ENCODE measurements at regions not wholly inside any gene's neighbourhood (a gene's known extent, or its start where the extent isn't known, plus 50 kb on each side); places are given as distances from the start of the nearest gene placed in this dataset.
"Not testable (repeated sequence)": the region's sequence is repeated elsewhere in the genome, so short reads cannot be mapped to it uniquely, and the experiment has no call there.

DNA sequence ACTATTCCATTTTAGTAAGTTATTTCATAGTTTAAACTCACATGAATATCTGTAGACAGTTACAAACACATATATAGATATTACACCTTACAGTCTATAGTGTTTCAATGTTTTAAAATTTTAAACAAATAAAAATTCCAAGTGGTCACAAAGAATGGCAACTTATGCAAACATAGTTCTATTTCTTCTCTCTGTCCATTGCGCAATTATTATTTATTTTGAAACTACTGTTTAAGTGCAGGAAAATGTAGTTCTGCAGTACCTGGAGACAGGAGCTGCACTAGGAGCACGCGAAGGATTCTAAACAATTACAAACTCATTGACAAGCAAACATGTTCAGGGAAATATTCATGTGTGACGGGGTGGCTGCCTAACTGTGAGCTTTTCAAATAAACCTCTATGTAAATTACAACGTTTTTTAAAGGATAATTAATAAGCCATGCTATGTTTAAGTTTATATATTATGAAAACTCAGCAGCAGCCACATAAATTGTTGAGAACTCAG lies 312.0 kb upstream of the DUSP10 start:
- Histone ChIP-seq H3K4me3 (no peak overlapping the region), H3K27me3 (no peaks in the 10 kb centered on the region), H3K9me3 (no peaks in the 10 kb centered on the region), H3K36me3 (no peaks in the 10 kb centered on the region), H3K27ac (no peak overlapping the region), H3K4me1 (no peaks in the 10 kb centered on the region)
- DNase-seq = no peak
- no peak for TF ChIP-seq POLR2A (IDR thresholded peaks at IDR 0.05)
- TF ChIP-seq CTCF (IDR thresholded peaks at IDR 0.05) = no peak
- intact Hi-C loops (cut with DNase I; ENCODE audit: low total_unique reads) = no loop called here

- H3K4me1 ChIP-seq; H3K27ac ChIP-seq; H3K36me3 ChIP-seq; H3K9me3 ChIP-seq; intact Hi-C loops (cut with DNase I; ENCODE audit: low total_unique reads); H3K4me3 ChIP-seq; H3K27me3 ChIP-seq; DNase-seq: not testable (repeated sequence)
Measured at GRCh38 chr1:222051311-222051710, 309.4 kb upstream of the DUSP10 start.

- H3K4me3 ChIP-seq; H3K27ac ChIP-seq; intact Hi-C loops (cut with DNase I; ENCODE audit: low total_unique reads); DNase-seq; H3K36me3 ChIP-seq; H3K9me3 ChIP-seq; H3K4me1 ChIP-seq; H3K27me3 ChIP-seq: not testable (repeated sequence)
Measured at GRCh38 chr1:222049661-222050060, 307.8 kb upstream of the DUSP10 start.

DNA sequence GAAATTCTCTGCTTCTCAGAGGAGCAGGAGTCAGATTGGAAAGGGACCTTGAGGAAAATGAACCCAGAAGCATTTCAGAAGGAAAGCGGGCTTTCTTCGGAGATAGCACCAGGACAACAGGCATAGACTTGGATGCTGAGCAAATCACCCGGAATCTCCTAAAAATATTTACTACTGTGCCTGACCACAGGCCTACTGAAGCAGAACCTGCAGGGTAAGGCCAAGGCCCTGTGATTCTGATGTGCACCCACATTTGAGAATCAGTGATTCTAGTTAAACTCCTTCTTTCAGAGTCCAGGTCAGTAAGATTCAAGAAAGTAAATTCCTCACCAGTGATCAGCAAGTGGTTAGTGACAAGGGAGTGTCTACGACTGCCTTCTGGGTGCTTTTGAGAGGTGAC lies 307.3 kb upstream of the DUSP10 start:
- Histone ChIP-seq H3K27ac (no peak overlapping the region), H3K36me3 (no peaks in the 10 kb centered on the region), H3K9me3 (no peaks in the 10 kb centered on the region), H3K4me1 (peaks cover 0 to 3% of the 10 kb centered on the region in 2 donors), H3K4me3 (no peak overlapping the region), H3K27me3 (no peaks in the 10 kb centered on the region)
- TF ChIP-seq CTCF (IDR thresholded peaks at IDR 0.05) (no peak), POLR2A (IDR thresholded peaks at IDR 0.05) (no peak)
- DNase-seq = no peak
- intact Hi-C loops (cut with DNase I; ENCODE audit: low total_unique reads) = no loop called here

- TF ChIP-seq POLR2A (IDR thresholded peaks at IDR 0.05) = no peak
- TF ChIP-seq CTCF (IDR thresholded peaks at IDR 0.05) = no peak
- no peak for DNase-seq
Measured at GRCh38 chr1:222048094-222048595, 306.3 kb upstream of the DUSP10 start.

DNA sequence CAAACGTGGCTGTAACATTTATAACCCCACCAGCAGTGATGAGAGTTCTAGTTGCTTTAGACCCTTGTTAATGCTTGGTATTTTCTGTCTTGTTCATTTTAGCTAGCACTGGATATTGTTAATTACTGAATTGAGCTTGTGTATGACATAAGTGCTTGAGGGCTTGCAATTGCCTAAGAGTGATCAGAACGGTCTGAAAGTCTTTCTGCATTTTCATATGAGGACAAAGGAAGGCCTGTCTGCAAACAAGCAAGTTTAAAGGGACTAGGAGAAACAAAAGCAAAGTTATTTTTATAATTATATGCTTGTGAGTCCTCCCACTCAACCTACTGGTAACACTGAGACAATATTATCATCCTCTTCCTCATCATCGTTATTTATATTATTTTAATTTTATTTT lies 305.5 kb upstream of the DUSP10 start:
- intact Hi-C loops (cut with DNase I; ENCODE audit: low total_unique reads) = no loop called here
- no peaks in the 10 kb centered on the region for H3K27me3 ChIP-seq
- H3K4me3 ChIP-seq = no peak overlapping the region
- TF ChIP-seq POLR2A (IDR thresholded peaks at IDR 0.05) (no peak), CTCF (IDR thresholded peaks at IDR 0.05) (no peak)
- H3K36me3 ChIP-seq = no peaks in the 10 kb centered on the region
- H3K9me3 ChIP-seq = no peaks in the 10 kb centered on the region
- DNase-seq = no peak
- no peak overlapping the region for H3K27ac ChIP-seq
- peaks cover 4 to 9% of the 10 kb centered on the region in 2 donors for H3K4me1 ChIP-seq

More at GRCh38 chr1:222048094-222048595, 306.3 kb upstream of the DUSP10 start:
- Histone ChIP-seq H3K36me3 (no peaks in the 10 kb centered on the region), H3K9me3 (no peaks in the 10 kb centered on the region), H3K27ac (no peak overlapping the region), H3K4me3 (no peak overlapping the region), H3K4me1 (peaks cover 4 to 7% of the 10 kb centered on the region in 2 donors), H3K27me3 (no peaks in the 10 kb centered on the region)
- intact Hi-C loops (cut with DNase I; ENCODE audit: low total_unique reads) = no loop called here

Measured in uterus (tissue), 3 donors.